IPS DF 6.9 (cell line): ENCODE measurements at regions not wholly inside any gene's neighbourhood (a gene's known extent, or its start where the extent isn't known, plus 50 kb on each side); places are given as distances from the start of the nearest gene placed in this dataset.
A peak's percentile ranks its signal among the peaks of the same experiment; 100 is the strongest.

ENCODE experiments used
- DNase-seq: peaks from one replicate; pipeline ENCODE4 v3.0.0-alpha.2; 2013; ENCODE audit warnings: low read depth, low spot score
- H3K27ac ChIP-seq: one replicate; pipeline ENCODE4 v1.5.1; 2013; ENCODE audit warnings: low read length, control low read depth
- H3K27me3 ChIP-seq: 2 replicates; pipeline ENCODE4 v1.6.1; 2013; ENCODE audit warnings: mild to moderate bottlenecking, low read length; ENCODE audit not compliant: control insufficient read depth, insufficient read depth
- H3K36me3 ChIP-seq: 2 replicates; pipeline ENCODE4 v1.6.1; 2013; ENCODE audit warnings: low read length; ENCODE audit not compliant: control insufficient read depth, insufficient read depth
- H3K4me1 ChIP-seq: 2 replicates; pipeline ENCODE4 v1.6.1; 2013; ENCODE audit warnings: low read length; ENCODE audit not compliant: control insufficient read depth, insufficient read depth
- H3K4me3 ChIP-seq: 2 replicates; pipeline ENCODE4 v1.5.1; 2013; ENCODE audit warnings: mild to moderate bottlenecking, low read length
- H3K9me3 ChIP-seq: 2 replicates; pipeline ENCODE4 v1.6.1; 2013; ENCODE audit warnings: low read length, inconsistent platforms; ENCODE audit not compliant: control insufficient read depth, insufficient read depth
- WGBS: extraction: QIAGEN DNeasy Blood & Tissue Kit; methylation state at CpG from one replicate; pipeline ENCODE4 v1.1.7; 2013; ENCODE audit warnings: mixed read lengths, missing lambda C conversion rate; ENCODE audit not compliant: insufficient read length, insufficient coverage; 5-methylcytosine and 5-hydroxymethylcytosine counted together

DNA sequence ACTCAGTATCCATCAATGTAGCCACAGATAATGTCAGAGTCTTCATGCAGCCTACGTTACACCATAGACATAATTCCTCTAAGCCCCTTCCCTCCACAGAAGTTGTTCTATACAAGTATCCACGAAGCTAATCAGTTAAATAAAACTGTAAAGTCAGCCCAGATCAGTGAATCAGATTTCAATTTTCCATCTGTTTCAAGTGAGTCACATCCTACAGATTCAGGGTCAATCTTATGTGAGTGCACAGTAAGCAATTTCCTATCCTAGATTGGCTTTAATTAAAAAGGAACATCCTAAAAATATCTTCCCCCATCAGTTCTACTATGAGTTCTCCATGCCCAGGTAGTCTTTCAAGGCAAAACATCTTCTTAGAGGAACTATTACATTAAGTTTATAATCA, 402.5 kb downstream of the EFNA5 start:
- Histone ChIP-seq H3K27me3 (no peaks in the 10 kb centered on the region), H3K4me1 (no peaks in the 10 kb centered on the region), H3K9me3 (no peaks in the 10 kb centered on the region), H3K36me3 (no peaks in the 10 kb centered on the region), H3K4me3 (no peak overlapping the region), H3K27ac (no peak overlapping the region)
- no peak for DNase-seq
- WGBS: no CpG with 5 or more reads among the region's 2 CpGs

- Histone ChIP-seq H3K27ac (no peak overlapping the region), H3K4me1 (no peaks in the 10 kb centered on the region), H3K27me3 (no peaks in the 10 kb centered on the region), H3K4me3 (no peak overlapping the region), H3K9me3 (no peaks in the 10 kb centered on the region), H3K36me3 (no peaks in the 10 kb centered on the region)
- WGBS: no CpG with 5 or more reads among the region's 1 CpG
- DNase-seq: no peak
These were observed 404.6 kb downstream of the EFNA5 start for GRCh38 chr5:107266100-107266499.

DNA sequence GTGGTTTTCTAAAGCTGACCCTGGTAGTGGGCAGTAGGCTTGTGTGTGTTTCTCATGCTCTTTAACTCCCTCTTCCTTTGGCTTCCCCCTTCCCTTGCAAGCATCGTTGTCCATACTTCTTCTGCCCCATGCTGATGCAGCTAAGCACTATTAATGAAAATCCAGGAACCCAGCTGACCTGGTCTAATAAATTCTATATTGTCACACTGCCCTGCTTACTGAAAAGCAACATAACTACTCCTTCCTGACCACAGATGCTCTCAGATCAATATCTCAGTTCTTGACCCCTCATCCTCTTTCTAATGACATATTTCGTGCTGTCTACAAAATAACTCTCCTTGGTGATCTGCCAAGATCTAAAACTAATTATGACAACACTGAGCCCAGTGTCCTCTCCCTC, 405.5 kb downstream of the EFNA5 start:
- no peaks in the 10 kb centered on the region for H3K9me3 ChIP-seq
- no peak overlapping the region for H3K4me3 ChIP-seq
- no peak overlapping the region for H3K27ac ChIP-seq
- no peak for DNase-seq
- WGBS: no CpG with 5 or more reads among the region's 2 CpGs
- no peaks in the 10 kb centered on the region for H3K36me3 ChIP-seq
- no peaks in the 10 kb centered on the region for H3K4me1 ChIP-seq
- H3K27me3 ChIP-seq: no peaks in the 10 kb centered on the region

GRCh38 chr5:107263387-107264018, 407.2 kb downstream of the EFNA5 start:
- no CpG with 5 or more reads among the region's 5 CpGs for WGBS
- DNase-seq: no peak
- Histone ChIP-seq H3K27me3 (no peaks in the 10 kb centered on the region), H3K27ac (no peak overlapping the region), H3K9me3 (no peaks in the 10 kb centered on the region), H3K36me3 (no peaks in the 10 kb centered on the region), H3K4me1 (no peaks in the 10 kb centered on the region), H3K4me3 (no peak overlapping the region)

- H3K27ac ChIP-seq: no peak overlapping the region
- no peaks in the 10 kb centered on the region for H3K36me3 ChIP-seq
- DNase-seq: no peak
- H3K27me3 ChIP-seq: no peaks in the 10 kb centered on the region
- no peak overlapping the region for H3K4me3 ChIP-seq
- no CpG with 5 or more reads among the region's 2 CpGs for WGBS
- H3K4me1 ChIP-seq: no peaks in the 10 kb centered on the region
- no peaks in the 10 kb centered on the region for H3K9me3 ChIP-seq
These were observed 412.7 kb downstream of the EFNA5 start for GRCh38 chr5:107257885-107258520.

- DNase-seq: no peak
- H3K36me3 ChIP-seq: no peaks in the 10 kb centered on the region
- WGBS: no CpG with 5 or more reads among the region's 4 CpGs
- no peaks in the 10 kb centered on the region for H3K4me1 ChIP-seq
- no peaks in the 10 kb centered on the region for H3K27me3 ChIP-seq
- H3K9me3 ChIP-seq: no peaks in the 10 kb centered on the region
- H3K4me3 ChIP-seq: no peak overlapping the region
- no peak overlapping the region for H3K27ac ChIP-seq
These were observed 415.9 kb downstream of the EFNA5 start for GRCh38 chr5:107254902-107255234.

- no peak overlapping the region for H3K27ac ChIP-seq
- H3K9me3 ChIP-seq: no peaks in the 10 kb centered on the region
- no peak overlapping the region for H3K4me3 ChIP-seq
- H3K36me3 ChIP-seq: no peaks in the 10 kb centered on the region
- no CpG with 5 or more reads among the region's 6 CpGs for WGBS
- no peaks in the 10 kb centered on the region for H3K27me3 ChIP-seq
- no peaks in the 10 kb centered on the region for H3K4me1 ChIP-seq
- no peak for DNase-seq
These were observed 416.4 kb downstream of the EFNA5 start for GRCh38 chr5:107254214-107254901.

DNA sequence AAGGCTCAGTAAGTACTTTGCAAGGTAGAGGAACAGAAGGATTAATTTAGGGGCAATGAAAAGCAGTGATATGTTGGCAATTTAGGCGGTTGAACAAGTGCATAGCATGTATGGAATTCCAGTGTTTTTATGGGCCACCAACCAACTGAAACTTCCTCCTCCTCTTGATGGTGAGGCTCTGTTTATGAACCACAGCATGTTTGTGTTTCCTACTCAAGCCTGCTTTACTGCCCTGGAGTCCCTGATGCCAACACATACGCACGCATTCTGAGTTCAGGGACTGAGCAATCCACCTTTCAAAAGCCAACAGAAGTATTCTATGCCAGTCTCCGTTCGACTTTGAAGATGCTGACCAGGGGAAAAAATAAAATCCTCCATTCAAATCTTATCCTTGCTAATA, 417.5 kb downstream of the EFNA5 start:
- H3K36me3 ChIP-seq: no peaks in the 10 kb centered on the region

GRCh38 chr5:107251151-107251550, 419.6 kb downstream of the EFNA5 start:
- H3K4me1 ChIP-seq: no peaks in the 10 kb centered on the region
- H3K9me3 ChIP-seq: no peaks in the 10 kb centered on the region
- no peak overlapping the region for H3K27ac ChIP-seq
- H3K27me3 ChIP-seq: no peaks in the 10 kb centered on the region
- no peak for DNase-seq
- no CpG with 5 or more reads among the region's 2 CpGs for WGBS
- H3K36me3 ChIP-seq: no peaks in the 10 kb centered on the region
- no peak overlapping the region for H3K4me3 ChIP-seq

More for the DNA sequence above, 417.5 kb downstream of the EFNA5 start:
- no peak for DNase-seq
- WGBS: no CpG with 5 or more reads among the region's 5 CpGs
- H3K9me3 ChIP-seq: no peaks in the 10 kb centered on the region
- H3K27ac ChIP-seq: no peak overlapping the region
- no peaks in the 10 kb centered on the region for H3K27me3 ChIP-seq
- H3K4me3 ChIP-seq: no peak overlapping the region
- no peaks in the 10 kb centered on the region for H3K4me1 ChIP-seq

DNA sequence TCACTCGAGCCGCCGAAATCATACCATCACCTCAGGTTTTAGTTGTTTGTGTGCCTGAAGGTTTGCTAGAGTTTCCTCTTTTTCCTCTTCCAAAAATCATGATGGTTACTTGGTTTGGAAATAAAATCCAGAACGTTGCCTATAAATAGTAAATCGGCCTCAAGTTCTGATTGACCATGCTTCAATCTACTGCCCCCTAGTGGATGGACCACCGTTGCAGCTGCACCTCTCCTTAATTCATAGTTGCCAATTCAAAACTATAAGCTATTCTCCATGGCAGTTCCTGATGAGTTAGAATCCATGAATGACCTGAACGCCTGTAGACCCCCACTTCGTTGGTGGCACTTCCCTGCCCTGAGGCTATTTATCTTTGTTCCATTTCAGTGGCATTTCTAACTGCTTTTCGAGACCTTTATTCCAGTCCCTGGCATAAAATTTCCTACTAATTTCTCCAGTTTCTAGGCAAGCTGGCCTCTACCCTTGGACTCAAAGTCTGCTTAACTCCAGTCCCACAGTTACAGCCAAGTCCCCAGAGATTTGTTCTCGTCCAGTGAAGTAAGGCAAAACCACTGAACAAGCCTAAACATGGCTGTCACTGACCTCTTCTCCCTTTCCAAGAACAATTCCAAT, 422.6 kb downstream of the EFNA5 start:
- no CpG with 5 or more reads among the region's 10 CpGs for WGBS
- Histone ChIP-seq H3K4me3 (no peak overlapping the region), H3K36me3 (no peaks in the 10 kb centered on the region), H3K4me1 (no peaks in the 10 kb centered on the region), H3K27me3 (no peaks in the 10 kb centered on the region), H3K27ac (no peak overlapping the region), H3K9me3 (no peaks in the 10 kb centered on the region)
- DNase-seq: peak; percentile 66
